ENCODE measurements at regions not wholly inside any gene's neighbourhood (a gene's known extent, or its start where the extent isn't known, plus 50 kb on each side); places are given as distances from the start of the nearest gene placed in this dataset.

- peaks cover 0 to 9% (median 0%) of the 10 kb centered on the region in 3 donors for H3K4me1 ChIP-seq
- DNase-seq = no peak
- no peak overlapping the region for H3K27ac ChIP-seq
- ATAC-seq = no peak
- no peak overlapping the region for H3K4me3 ChIP-seq
- no peaks in the 10 kb centered on the region for H3K9me3 ChIP-seq
- 54 to 72% methylated on average over 2 of the region's 2 CpGs for WGBS, 2 donors
- intact Hi-C loops (cut with DNase I) = no loop called here
- H3K27me3 ChIP-seq = no peaks in the 10 kb centered on the region
- FAIRE-seq = no peak
- H3K36me3 ChIP-seq = no peaks in the 10 kb centered on the region
- TF ChIP-seq CTCF (IDR thresholded peaks at IDR 0.05) = no peak
Measured at GRCh38 chr21:35134309-35134708, 85.2 kb upstream of the RUNX1 start.

- ATAC-seq = no peak
- 89% methylated on average over 3 of the region's 3 CpGs for WGBS, 2 donors
- H3K9me3 ChIP-seq = no peaks in the 10 kb centered on the region
- no peaks in the 10 kb centered on the region for H3K4me1 ChIP-seq
- no peak for TF ChIP-seq CTCF (IDR thresholded peaks at IDR 0.05)
- H3K36me3 ChIP-seq = no peaks in the 10 kb centered on the region
- H3K27me3 ChIP-seq = no peaks in the 10 kb centered on the region
- no peak overlapping the region for H3K27ac ChIP-seq
- H3K4me3 ChIP-seq = no peak overlapping the region
- DNase-seq = no peak
- no peak for FAIRE-seq
- intact Hi-C loops (cut with DNase I) = no loop called here
Measured at GRCh38 chr21:35128536-35128935, 79.4 kb upstream of the RUNX1 start.

- WGBS, 2 donors = 34 to 39% methylated on average over 2 of the region's 2 CpGs
- no peak for ATAC-seq
- Histone ChIP-seq H3K27me3 (no peaks in the 10 kb centered on the region), H3K27ac (no peak overlapping the region), H3K4me1 (no peaks in the 10 kb centered on the region), H3K4me3 (no peak overlapping the region), H3K9me3 (no peaks in the 10 kb centered on the region), H3K36me3 (no peaks in the 10 kb centered on the region)
- no peak for DNase-seq
- intact Hi-C loops (cut with DNase I) = no loop called here
- TF ChIP-seq CTCF (IDR thresholded peaks at IDR 0.05) = no peak
- no peak for FAIRE-seq
Measured at GRCh38 chr21:35127851-35128250, 78.7 kb upstream of the RUNX1 start.

GRCh38 chr21:35127026-35127425 lies 77.9 kb upstream of the RUNX1 start:
- no peak for TF ChIP-seq CTCF (IDR thresholded peaks at IDR 0.05)
- intact Hi-C loops (cut with DNase I) = no loop called here
- Histone ChIP-seq H3K27ac (no peak overlapping the region), H3K36me3 (no peaks in the 10 kb centered on the region), H3K9me3 (no peaks in the 10 kb centered on the region), H3K27me3 (no peaks in the 10 kb centered on the region), H3K4me3 (no peak overlapping the region), H3K4me1 (no peaks in the 10 kb centered on the region)
- 73 to 84% methylated on average over 6 of the region's 6 CpGs for WGBS, 2 donors
- no peak for FAIRE-seq
- no peak for DNase-seq
- ATAC-seq = no peak

GRCh38 chr21:35120631-35121180 lies 71.6 kb upstream of the RUNX1 start:
- ATAC-seq (no peak), FAIRE-seq (no peak), DNase-seq (no peak)
- Histone ChIP-seq H3K9me3 (no peaks in the 10 kb centered on the region), H3K27ac (no peak overlapping the region), H3K36me3 (no peaks in the 10 kb centered on the region), H3K4me1 (no peaks in the 10 kb centered on the region), H3K4me3 (no peak overlapping the region), H3K27me3 (no peaks in the 10 kb centered on the region)
- intact Hi-C loops (cut with DNase I) = no loop called here
- 67 to 71% methylated on average over 4 of the region's 4 CpGs for WGBS, 2 donors
- TF ChIP-seq CTCF (IDR thresholded peaks at IDR 0.05) = no peak

All from pancreas (tissue), 10 donors.